ENCODE measurements at regions not wholly inside any gene's neighbourhood (a gene's known extent, or its start where the extent isn't known, plus 50 kb on each side); places are given as distances from the start of the nearest gene placed in this dataset.

GRCh38 chr15:69529961-69530633 lies 77.5 kb downstream of the RPLP1 start:
- no peak for DNase-seq (ENCODE audit: low read depth in 3 of 3, low spot score in 1 of 3)

- DNase-seq (ENCODE audit: low read depth in 3 of 3, low spot score in 1 of 3) = no peak
Observed at GRCh38 chr15:69530991-69531664, 78.5 kb downstream of the RPLP1 start.

GRCh38 chr15:69531665-69532027 lies 79.0 kb downstream of the RPLP1 start:
- no peak for DNase-seq (ENCODE audit: low read depth in 3 of 3, low spot score in 1 of 3)

- DNase-seq (ENCODE audit: low read depth in 3 of 3, low spot score in 1 of 3) = no peak
Observed at GRCh38 chr15:69532066-69532465, 79.4 kb downstream of the RPLP1 start.

GRCh38 chr15:69532856-69533255 lies 80.2 kb downstream of the RPLP1 start:
- no peak for DNase-seq (ENCODE audit: low read depth in 3 of 3, low spot score in 1 of 3)

- no peak for DNase-seq (ENCODE audit: low read depth in 3 of 3, low spot score in 1 of 3)
Observed at GRCh38 chr15:69533522-69533921, 80.9 kb downstream of the RPLP1 start.

- no peak for DNase-seq (ENCODE audit: low read depth in 3 of 3, low spot score in 1 of 3)
Observed at GRCh38 chr15:69535101-69535638, 82.6 kb downstream of the RPLP1 start.

GRCh38 chr15:69535998-69536397 lies 83.4 kb downstream of the RPLP1 start:
- no peak for DNase-seq (ENCODE audit: low read depth in 3 of 3, low spot score in 1 of 3)

GRCh38 chr15:69536726-69537512 lies 84.3 kb downstream of the RPLP1 start:
- DNase-seq (ENCODE audit: low read depth in 3 of 3, low spot score in 1 of 3) = no peak

GRCh38 chr15:69537901-69538300 lies 85.3 kb downstream of the RPLP1 start:
- no peak for DNase-seq (ENCODE audit: low read depth in 3 of 3, low spot score in 1 of 3)

GRCh38 chr15:69538379-69538778 lies 85.8 kb downstream of the RPLP1 start:
- DNase-seq (ENCODE audit: low read depth in 3 of 3, low spot score in 1 of 3) = no peak

- no peak for DNase-seq (ENCODE audit: low read depth in 3 of 3, low spot score in 1 of 3)
Observed at GRCh38 chr15:69539345-69539744, 86.7 kb downstream of the RPLP1 start.

GRCh38 chr15:69540622-69541021 lies 88.0 kb downstream of the RPLP1 start:
- DNase-seq (ENCODE audit: low read depth in 3 of 3, low spot score in 1 of 3) = no peak

- DNase-seq (ENCODE audit: low read depth in 3 of 3, low spot score in 1 of 3) = no peak
Observed at GRCh38 chr15:69542028-69542427, 89.4 kb downstream of the RPLP1 start.

GRCh38 chr15:69543681-69544364 lies 91.2 kb downstream of the RPLP1 start:
- DNase-seq (ENCODE audit: low read depth in 3 of 3, low spot score in 1 of 3) = no peak

GRCh38 chr15:69544365-69545113 lies 91.9 kb downstream of the RPLP1 start:
- no peak for DNase-seq (ENCODE audit: low read depth in 3 of 3, low spot score in 1 of 3)

GRCh38 chr15:69546182-69546581 lies 93.6 kb downstream of the RPLP1 start:
- DNase-seq (ENCODE audit: low read depth in 3 of 3, low spot score in 1 of 3) = no peak

- DNase-seq (ENCODE audit: low read depth in 3 of 3, low spot score in 1 of 3) = no peak
Observed at GRCh38 chr15:69548395-69549180, 96.0 kb downstream of the RPLP1 start.

- no peak for DNase-seq (ENCODE audit: low read depth in 3 of 3, low spot score in 1 of 3)
Observed at GRCh38 chr15:69551391-69552056, 98.9 kb downstream of the RPLP1 start.
